Hindlimb muscle (tissue), 1 donor: ENCODE measurements at regions not wholly inside any gene's neighbourhood (a gene's known extent, or its start where the extent isn't known, plus 50 kb on each side); places are given as distances from the start of the nearest gene placed in this dataset.

Experiments
- DNase-seq: peaks from one replicate; pipeline ENCODE4 v3.0.0-alpha.2; 2013

DNA sequence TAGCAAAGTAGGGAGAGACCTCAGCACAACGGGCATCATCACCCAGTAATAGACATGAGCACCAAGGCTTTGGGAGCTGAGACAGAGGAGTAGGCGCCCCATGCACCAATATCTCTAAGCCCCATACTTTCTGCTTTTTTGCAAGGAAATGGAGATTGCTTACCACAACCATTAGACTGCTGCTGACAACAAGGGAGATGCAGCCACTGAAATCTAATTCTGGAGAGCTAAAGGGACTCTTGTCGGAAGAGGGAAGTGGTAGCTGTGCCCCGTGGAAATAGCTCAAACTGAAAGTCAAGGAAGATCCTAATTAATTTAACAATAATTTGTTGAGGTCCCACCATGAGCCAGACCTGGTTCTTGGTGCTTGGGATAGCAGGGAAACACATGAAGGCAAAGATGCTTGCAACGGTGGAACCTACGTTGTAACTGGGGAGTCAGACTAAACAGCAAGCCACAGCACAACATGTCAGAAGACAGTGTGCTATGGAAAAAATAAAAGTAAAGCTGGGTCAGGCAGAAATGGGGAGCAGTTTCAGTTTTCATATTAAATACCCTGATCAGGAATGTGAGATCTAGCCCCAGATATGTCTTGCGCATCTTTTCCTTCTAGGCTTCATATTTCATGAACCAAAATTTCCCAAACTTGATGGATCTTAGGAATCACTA lies 1131.0 kb downstream of the BCL11B start:
- no peak for DNase-seq

DNA sequence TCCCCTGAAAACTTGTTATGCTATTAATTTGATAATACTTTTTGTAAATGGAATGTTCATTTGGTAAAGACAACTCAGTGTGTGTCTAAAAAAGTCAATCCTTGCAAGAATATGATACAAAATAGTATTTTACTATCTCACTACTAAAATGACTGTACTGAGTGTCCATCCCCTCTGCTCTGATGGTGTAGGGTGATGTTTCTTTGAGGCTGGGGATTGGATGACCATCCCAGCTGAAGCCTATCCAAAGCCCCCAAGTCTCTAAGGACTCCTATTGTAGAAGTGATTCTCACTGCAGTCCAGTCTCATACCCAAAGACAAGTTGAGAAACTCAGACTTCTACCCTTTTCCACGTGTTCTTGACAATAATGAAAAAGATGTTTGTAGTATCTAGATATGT lies 1128.4 kb downstream of the BCL11B start:
- DNase-seq: no peak

DNA sequence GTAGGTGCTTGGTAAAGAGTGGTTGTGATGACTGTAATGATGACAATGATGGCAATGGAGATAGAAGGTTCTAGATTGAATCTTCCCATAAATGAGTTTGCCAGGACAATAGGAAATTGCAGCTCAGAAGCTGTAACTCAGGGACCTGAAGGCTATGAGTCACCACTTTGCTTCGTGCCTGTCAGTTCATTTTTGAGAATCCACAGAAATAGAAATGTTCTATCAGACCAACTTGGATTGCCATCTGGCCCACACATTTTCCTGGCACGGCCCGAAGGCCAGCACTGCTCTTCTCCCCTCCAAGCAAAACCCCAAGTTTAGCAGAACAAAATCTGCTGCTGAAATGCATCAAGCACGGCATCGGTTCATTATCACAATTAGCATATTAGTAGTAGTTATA lies 1127.0 kb downstream of the BCL11B start:
- peak; percentile 23 for DNase-seq

DNA sequence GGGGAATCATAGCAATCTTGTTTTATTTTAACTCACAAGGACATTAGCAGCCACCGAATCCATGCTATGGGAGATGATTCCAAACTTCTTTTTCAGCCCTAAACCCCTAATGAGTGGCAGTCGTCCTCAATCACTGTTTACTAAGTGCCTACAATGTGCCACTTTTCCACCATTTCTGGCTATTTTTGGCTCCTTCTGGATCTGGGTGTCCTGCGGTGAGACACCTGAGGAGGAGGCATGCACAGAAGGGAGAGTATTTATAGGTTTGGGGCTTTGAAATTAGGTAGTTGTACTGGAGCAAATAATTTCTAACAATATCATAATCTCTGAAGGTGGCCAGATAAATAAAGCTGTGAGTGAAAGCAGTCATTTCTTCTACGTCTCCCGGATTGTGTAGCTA lies 1125.6 kb downstream of the BCL11B start:
- no peak for DNase-seq

DNA sequence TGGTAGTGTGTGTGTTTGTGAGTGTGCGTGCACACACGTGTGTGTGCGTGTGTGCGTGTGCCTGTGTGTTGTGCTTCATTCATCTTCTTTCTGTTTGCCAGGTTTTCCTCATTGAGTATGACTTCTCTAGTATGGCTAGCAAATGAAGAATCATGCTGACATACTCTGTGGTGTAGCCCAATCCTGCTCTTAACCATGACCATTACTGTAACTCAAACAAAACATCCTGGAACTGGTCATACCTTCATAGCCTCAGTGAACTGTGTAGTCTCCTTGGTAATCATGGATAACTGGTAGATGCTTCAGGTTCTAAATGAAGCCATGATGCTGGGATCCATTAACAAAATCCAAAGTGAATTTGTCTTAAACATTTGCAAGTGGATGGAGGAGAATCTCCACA lies 1117.7 kb downstream of the BCL11B start:
- DNase-seq: no peak

DNA sequence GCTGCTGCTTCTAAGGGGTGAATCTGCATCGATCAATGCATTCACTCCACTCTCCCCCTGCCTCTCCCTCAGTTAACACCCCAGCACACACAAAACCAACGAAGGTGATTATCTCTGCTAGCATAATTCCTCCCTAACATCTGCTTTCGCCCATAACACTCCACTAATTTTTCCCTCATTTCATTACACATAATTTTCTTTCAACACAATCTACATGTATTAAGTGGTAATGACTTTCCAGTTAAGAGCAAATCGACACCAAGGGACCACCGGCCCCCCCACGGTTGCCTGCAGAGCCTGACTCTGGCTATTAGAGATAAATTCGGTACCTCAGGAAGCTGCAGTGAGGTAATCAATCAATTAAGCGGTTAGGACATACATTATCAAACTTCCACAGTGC lies 1115.6 kb downstream of the BCL11B start:
- DNase-seq: no peak

DNA sequence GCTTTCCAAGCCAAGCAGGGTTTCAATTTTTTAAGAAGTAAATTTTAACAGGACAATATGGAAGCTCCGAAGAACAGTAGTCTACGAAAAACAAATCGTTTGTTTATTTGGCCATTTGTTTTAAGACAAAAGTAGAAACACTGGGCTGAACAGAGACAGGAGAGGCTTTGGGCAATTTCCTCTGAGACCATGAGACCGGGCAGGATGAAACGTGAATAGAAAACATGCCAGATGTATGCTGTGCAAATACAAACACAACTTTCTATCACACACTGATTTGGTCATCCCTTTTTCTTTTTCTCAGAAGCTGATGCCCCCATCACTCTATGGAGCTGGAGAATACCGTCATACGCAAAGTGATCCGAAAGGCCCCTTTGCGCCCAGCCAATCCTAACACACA lies 1111.1 kb downstream of the BCL11B start:
- no peak for DNase-seq

DNA sequence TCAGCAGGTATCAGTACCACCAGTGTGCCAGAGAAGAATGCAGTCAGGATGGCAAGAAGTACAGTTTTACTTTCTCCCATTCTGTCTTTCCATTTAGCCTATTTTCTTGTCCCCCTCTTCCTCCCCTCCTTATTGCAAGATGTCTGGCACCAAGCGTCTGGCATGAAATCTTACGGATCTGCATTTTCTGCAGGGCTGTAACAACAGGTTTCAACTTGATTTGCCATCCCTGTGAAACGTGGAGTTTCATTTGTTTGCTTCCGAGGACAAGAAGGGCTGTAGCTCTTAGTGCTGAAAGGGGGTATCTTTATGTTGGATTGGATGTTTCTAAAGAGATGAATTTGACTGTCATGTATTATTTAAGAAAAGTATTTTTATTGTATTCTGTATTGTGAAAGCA lies 1110.6 kb downstream of the BCL11B start:
- no peak for DNase-seq

DNA sequence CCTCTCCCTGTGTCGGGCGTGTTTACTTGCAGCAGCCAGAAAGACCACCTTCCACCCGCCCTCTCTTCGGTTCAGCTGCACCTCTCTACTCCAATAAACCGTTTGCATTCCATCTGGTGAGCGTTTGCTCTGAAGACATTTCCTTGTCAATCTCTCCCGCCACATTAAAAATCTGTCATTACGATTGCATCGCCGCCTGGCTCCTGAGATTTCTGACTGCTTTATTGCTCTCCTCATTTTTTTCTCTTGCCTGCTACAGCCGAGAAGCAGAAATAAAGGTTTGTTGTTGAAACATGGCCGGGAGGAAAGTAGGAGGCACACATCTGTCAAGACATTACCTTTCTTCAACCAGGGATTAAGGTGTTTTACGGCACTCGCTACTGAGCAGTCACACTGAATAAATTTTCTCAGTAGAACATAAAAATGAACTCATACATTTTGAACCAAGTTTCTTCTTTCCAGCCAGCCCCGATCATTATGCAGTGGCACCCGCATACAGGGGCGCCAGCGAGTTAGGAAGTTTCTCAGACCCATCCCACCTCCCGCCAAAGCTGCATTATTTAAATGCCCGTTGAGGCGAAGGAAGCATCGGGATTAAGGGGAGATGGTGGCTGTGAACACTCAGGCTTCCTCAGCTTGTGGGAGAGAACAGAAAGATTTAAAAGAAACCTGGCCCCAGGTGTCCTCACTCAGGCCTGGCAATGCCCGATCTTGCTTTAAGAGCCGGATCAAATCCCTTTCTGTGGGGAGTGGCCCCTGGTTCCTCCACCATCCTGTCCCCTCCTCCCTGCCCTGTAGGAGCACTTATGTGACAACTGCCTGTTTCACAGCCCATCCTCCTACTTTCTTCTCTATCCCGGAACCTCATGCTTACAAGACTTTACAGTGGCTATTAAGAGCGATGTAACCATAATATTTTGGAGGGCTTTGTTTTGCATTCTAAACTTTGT lies 1108.9 kb downstream of the BCL11B start:
- no peak for DNase-seq

DNA sequence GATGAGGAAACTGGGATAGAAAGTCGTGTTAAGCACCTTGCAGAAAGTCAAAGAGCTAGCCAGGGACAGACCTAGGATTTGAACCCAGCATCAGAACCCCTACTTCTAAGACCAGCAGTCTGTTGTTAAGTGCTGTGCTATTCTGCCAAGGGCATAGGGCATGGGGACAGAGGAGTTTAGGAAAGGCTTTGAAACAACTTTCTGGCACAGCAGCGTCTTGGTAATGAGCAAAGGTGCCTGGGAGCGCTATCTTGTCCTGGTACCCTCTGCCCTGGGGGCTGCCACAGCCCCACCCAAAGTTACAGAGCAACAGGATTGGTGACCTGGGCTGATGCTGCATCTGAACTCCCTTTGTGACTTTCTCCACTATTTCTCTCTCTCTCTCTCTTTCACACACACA lies 1108.1 kb downstream of the BCL11B start:
- DNase-seq: no peak

DNA sequence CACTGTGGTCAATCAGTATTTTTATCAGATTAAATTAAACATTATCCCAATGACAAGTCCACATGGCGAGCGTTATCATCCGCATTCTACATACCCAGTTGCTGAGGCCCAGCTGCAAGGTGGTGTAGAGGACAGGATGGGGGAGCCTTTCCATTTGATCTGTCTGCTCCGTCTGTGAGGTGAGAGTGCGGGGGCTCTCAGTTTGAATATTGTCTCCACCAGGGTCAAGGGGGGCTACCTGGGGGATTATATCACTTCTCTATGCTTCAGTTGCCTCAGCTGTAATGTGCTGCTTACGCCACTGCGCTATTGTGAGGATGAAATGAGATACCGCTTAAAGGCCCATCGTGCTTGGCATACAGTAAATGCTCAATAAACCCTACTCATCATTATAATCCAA lies 1106.0 kb downstream of the BCL11B start:
- DNase-seq: no peak

DNA sequence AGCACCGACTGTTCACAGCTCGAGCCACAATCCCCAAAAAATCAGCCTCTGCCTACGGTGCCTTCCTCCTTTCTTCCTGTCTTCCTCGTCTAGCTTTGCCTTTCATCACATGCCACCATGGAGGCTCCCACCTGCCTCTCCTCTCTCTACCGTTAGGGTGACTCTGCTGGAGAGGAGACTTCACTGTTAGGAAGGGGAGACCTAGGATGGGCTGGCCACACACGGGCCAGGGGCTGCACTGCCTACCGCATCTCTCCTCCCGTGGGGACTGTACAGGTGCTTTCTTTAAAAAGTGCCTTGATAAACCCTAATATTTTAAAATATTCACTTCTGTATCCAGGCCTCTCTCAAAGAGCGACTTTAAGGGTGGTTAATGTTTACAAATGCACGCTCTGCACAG lies 1104.7 kb downstream of the BCL11B start:
- DNase-seq: no peak

DNA sequence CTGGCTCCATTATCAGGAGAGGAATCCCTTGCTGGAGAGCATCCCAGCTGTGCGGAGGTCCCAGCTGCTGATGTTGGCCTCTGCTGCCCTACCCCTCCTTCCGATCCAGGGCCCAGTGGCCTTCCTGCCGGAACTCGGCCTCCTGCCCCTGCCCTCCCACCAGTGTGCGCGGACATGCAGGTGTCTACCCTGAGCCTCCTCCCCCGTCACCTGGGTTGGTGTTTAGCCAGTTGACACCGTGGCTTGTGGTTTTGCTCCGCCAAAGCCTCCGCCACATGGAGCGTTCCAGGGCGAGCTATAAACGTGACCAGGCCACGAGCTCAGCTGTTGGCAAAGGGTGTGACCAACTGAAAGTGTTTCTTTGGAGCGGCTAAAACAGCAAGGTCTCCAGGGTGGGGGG lies 1104.3 kb downstream of the BCL11B start:
- no peak for DNase-seq

DNA sequence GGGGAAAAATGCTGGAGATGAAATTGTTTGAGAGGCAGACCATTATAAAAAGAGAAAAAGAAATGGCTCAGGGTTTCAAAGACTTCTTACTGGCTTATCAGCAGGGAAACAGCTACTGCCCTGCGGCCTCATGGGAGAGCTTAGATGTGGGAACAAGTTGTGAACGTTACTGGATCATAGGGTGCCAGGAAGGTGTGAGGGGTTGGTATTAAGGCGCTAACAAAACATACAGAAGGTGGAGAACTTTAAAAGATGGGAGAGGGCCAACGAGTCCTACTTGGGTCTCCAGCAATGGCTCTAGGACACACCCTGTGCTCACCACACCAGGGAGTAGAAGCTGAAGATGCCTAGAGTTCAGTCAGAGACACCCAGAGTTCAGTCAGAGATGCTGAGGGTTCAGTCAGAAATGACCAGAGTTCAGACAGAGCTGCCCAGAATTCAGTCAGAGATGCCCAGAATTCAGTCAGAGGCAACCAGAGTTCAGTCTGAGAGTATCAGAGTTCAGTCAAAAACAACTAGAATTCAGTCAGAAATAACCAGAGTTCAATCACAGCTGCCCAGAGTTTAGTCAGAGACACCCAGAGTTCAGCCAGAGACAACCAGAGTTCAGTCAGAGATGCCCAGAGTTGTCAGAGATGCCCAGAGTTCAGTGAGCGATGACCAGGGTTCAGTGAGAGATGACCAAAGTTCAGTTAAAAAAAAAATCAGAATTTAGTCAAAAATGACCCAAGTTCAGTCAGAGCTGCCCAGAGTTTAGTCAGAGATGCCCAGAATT lies 1103.6 kb downstream of the BCL11B start:
- no peak for DNase-seq

DNA sequence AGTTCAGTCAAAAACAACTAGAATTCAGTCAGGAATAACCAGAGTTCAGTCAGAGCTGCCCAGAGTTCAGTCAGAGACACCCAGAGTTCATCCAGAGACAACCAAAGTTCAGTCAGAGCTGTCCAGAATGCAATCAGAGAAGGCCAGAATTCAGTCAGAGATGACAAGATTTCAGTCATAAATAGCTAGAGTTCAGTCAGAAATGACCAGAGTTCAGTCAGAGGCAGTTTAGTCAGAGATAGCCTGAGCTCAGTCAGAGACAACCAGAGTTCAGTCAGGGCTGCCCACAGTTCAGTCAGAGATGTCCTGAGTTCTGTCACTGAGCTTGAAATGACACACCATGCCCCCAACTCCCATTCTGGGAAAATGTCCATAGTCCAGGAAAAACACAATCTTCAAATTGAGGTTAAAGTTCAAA lies 1102.8 kb downstream of the BCL11B start:
- DNase-seq: no peak

DNA sequence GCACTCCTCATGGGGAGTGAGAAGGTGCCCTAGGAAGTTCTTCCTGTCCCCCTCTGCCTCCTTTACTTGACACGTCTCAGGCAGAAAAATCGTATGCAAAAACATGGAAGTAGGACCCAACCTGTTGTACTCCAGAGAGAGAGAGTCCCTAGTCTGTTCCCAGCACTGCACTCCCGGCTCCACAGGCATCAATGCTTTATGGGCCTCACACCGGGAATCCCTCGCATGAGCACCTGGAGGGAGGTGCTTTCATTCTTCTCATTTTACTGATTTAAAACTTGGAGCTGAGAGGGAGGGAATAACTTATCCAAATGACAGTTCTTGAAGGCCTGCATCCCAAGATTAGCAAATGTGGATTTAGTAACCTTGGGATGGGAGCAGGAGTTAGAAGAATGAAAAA lies 1101.4 kb downstream of the BCL11B start:
- DNase-seq: no peak

DNA sequence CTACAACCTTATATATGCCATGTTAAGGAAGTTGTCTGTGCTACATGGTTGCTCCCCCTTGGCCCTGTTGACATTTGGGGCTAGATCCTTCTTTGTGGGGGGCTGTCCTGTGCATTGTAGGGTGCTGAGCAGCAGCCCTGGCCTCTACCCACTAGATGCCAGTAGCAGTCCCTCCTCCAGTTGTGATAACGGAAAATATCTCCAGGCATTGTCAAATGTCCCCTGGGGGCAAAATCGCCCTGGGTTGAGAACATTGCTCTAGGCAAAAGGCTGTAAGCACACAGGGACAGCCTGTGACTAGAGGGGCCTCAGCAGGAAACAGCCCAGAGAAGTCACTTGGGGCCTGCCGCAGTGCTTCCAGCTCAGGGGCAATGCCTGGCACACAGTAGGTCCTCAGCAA lies 1100.3 kb downstream of the BCL11B start:
- DNase-seq: no peak

DNA sequence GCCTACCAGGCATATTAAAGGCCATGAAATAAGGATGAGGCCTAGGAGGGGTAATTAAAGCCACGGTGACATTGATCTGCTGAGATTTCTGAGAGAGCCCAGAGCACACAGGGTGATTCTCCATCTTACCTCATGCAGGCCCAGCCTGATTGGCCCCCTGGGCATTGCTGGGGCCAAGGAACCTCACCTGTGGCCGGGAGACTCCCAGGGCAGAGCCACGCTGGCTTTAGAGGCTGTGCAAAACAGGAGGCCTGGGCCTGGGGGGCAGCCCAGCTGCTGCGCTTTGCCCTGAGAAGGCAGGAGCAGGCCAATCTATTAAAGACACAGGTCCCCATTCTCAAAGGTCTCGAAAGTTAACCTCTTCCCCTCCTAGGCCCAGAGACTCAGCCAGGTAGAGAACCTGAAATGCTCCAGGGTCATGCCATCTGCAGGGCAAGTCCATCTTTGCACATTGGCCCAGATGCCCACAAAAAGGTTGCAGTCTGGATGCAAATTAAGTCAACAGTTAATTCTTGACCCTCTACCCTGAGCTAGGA lies 1099.7 kb downstream of the BCL11B start:
- no peak for DNase-seq

DNA sequence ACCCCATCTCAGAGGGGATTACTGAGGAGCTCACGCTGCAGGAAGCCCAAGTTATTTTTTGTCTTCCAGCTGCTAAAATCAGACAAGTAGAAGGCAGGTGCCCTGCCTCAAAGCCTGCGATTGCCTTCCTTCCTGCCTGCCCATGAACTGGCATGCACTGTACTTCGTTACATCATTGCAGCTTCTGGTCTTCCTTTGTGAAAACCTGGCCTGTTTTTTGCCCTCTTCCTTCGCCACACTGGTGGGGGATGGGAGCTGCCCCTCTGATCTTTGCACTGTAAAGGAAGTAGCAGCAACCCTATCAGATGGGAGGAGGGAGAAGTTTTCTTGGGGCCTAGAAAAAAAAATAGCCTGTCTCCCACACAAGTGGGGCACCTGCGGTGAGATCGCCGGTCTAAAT lies 1098.7 kb downstream of the BCL11B start:
- no peak for DNase-seq

DNA sequence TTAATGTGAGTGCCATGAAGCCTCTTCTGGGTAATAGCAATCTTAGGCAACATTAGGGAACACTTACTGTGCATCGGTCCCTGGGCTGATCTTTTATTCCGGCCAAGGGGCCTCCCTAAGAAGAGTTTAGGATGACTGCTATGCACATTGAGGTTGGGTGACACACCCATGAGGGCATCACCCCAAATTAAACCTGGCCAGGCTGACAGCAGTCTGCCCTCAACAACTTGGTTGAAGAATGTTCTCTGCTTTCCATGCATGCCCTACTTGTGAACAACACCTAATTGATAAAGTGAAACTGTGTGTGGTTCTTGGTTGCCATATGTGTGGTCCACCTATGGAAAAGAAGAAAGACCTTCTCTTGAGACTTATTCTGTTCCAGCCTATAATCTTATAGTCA lies 1098.0 kb downstream of the BCL11B start:
- no peak for DNase-seq

DNA sequence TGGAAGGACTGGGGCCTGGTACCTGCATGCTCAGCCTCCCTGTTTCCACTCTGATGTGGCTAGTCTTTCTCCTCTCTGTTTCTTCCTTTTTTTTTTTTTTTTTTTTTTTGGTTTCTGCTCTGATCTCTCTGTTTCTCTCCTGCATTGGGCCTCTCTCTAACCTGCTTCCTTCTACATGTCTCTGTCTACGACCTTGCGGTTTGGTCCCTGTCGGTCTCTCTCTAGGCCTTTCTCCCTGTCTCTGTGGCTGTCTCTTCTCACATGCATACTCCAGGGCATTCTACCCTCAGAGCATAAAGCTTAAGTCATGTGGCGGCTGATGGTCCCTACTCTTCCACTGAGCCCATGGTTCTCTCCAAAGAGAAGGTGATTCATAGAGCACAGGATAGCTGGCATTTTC lies 1096.6 kb downstream of the BCL11B start:
- no peak for DNase-seq

DNA sequence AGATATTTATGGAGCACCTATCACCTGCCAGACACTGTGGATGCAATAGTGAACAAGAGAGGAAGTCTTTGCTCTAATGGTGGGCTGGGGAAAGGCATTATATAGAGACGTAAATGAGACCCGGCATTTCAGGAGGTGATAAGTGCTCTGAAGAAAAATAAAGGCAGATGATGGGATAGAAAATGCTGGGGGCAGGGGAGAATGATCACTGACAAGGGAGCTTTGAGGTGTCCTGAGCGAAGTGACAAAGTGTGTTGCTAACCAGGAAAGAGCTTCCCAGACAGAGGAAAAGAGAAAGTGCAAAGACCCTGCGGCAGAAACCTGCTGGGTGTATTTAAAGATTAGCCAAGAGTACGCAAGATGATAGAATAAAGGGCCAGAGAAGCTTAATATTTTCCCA lies 1096.1 kb downstream of the BCL11B start:
- DNase-seq: no peak

DNA sequence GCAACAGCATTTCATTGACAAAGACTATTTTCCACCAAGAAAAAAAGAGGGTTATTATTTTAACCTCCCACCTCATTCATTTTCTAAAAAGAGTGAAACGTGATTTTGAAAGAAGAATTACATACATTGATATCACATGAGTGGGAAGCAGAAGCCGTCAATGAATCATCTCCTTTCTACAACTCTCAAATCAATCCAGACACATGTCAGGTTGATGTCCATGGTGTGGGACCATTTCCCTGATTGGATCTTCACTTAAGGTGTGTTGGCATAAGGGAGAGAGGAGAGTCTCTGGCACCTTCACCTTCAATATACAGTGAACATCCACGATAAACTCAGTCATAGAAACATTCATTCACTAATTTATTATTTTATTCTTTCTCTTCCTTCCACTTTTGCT lies 1095.1 kb downstream of the BCL11B start:
- no peak for DNase-seq
